DOHH2 (cell line): ENCODE measurements at regions not wholly inside any gene's neighbourhood (a gene's known extent, or its start where the extent isn't known, plus 50 kb on each side); places are given as distances from the start of the nearest gene placed in this dataset.

Experiments
- EZH2phosphoT487 ChIP-seq: fragments of 200-600 bp; sonication (generic); IDR thresholded peaks from 2 replicates; pipeline ENCODE4 v1.6.1; 2017; ENCODE audit warnings: borderline replicate concordance, mild to moderate bottlenecking, antibody characterized with exemption, low read length, moderate library complexity, mixed read lengths
- TF ChIP-seq, protein P1 (sequence below): fragments of 200-600 bp; sonication (generic); IDR thresholded peaks from one replicate; pipeline ENCODE4 v1.5.1; 2014; ENCODE audit warnings: antibody characterized with exemption, mild to moderate bottlenecking, low read depth, low read length; ENCODE audit not compliant: poor library complexity, severe bottlenecking

DNA sequence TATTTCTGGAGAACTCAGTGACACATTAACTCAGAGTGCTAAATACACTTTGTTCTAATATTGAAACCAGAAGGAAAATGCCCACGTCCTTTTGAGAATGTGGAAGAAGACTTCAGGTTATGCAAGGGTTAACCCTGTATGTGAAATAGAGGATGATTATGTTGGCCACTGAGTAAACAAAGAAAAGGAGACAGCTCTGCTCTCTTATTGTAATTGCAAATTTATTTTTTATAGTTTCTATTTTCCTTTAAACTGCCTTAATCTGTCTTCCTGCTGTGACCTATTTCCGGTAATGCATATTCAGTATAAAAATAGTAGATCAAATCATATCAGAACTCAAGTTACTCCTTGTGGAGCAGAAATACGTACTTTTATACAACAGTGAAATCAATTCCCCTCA lies 1239.2 kb downstream of the ROBO2 start:
- TF ChIP-seq EZH2phosphoT487: no peak
- TF ChIP-seq, protein P1, sequence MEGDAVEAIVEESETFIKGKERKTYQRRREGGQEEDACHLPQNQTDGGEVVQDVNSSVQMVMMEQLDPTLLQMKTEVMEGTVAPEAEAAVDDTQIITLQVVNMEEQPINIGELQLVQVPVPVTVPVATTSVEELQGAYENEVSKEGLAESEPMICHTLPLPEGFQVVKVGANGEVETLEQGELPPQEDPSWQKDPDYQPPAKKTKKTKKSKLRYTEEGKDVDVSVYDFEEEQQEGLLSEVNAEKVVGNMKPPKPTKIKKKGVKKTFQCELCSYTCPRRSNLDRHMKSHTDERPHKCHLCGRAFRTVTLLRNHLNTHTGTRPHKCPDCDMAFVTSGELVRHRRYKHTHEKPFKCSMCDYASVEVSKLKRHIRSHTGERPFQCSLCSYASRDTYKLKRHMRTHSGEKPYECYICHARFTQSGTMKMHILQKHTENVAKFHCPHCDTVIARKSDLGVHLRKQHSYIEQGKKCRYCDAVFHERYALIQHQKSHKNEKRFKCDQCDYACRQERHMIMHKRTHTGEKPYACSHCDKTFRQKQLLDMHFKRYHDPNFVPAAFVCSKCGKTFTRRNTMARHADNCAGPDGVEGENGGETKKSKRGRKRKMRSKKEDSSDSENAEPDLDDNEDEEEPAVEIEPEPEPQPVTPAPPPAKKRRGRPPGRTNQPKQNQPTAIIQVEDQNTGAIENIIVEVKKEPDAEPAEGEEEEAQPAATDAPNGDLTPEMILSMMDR: no peak
